ENCODE measurements at regions not wholly inside any gene's neighbourhood (a gene's known extent, or its start where the extent isn't known, plus 50 kb on each side); places are given as distances from the start of the nearest gene placed in this dataset.

- peak; percentile 51 to 74 (median 62) for TF ChIP-seq CTCF (IDR thresholded peaks at IDR 0.05)
- TF ChIP-seq POLR2A (IDR thresholded peaks at IDR 0.05): no peak
- TF ChIP-seq POLR2AphosphoS5 (IDR thresholded peaks at IDR 0.05): no peak
Observed at GRCh38 chr9:105842023-105842644, 147.8 kb downstream of the TMEM38B start.
